ENCODE measurements at regions not wholly inside any gene's neighbourhood (a gene's known extent, or its start where the extent isn't known, plus 50 kb on each side); places are given as distances from the start of the nearest gene placed in this dataset.

GRCh38 chr22:27314276-27314807, 487.2 kb downstream of the MN1 start:
- H3K27ac Mint-ChIP-seq = no peak overlapping the region
- no peak for TF ChIP-seq EZH2 (IDR thresholded peaks at IDR 0.05; ENCODE audit: borderline replicate concordance, insufficient read depth, low read depth, low read length, poor library complexity, severe bottlenecking)
- TF ChIP-seq CTCF (IDR thresholded peaks at IDR 0.05) = no peak
- Histone ChIP-seq H3K9ac (ENCODE audit: low read length) (no peak overlapping the region), H3K36me3 (replicated peaks in 1 of 2; ENCODE audit: control extremely low read depth in 1 of 2, control insufficient read depth in 1 of 2, extremely low read depth in 1 of 2, insufficient read depth in 2 of 2, low read length in 1 of 2) (no peaks in the 10 kb centered on the region), H3K27me3 (replicated peaks in 1 of 4; ENCODE audit: control extremely low read depth in 1 of 4, control insufficient read depth in 3 of 4, insufficient read depth in 4 of 4, low read length in 3 of 4) (no peaks in the 10 kb centered on the region), H3K4me2 (replicated peaks; ENCODE audit: low read depth, low read length, poor library complexity, severe bottlenecking) (no peak overlapping the region), H3K27ac (ENCODE audit: low read length in 2 of 2) (no peak overlapping the region), H3K4me3 (ENCODE audit: control extremely low read depth in 1 of 5, extremely low read depth in 1 of 5, insufficient read depth in 1 of 5, low read depth in 2 of 5, low read length in 4 of 5) (no peak overlapping the region), H4K20me1 (ENCODE audit: control insufficient read depth, insufficient read depth, low read length, poor library complexity, severe bottlenecking) (no peaks in the 10 kb centered on the region), H2AFZ (ENCODE audit: insufficient read depth, low read depth, low read length, poor library complexity, severe bottlenecking) (no peak overlapping the region), H3K4me1 (ENCODE audit: control insufficient read depth in 2 of 2, insufficient read depth in 2 of 2, low read length in 2 of 2) (no peaks in the 10 kb centered on the region), H3K79me2 (ENCODE audit: control insufficient read depth, insufficient read depth, low read length) (no peaks in the 10 kb centered on the region), H3K9me3 (ENCODE audit: control extremely low read depth in 1 of 3, control insufficient read depth in 2 of 3, insufficient read depth in 1 of 3, low read length in 2 of 3) (peaks cover 0 to 6% (median under 1%) of the 10 kb centered on the region in 3 donors)
- ChIA-PET POLR2A (no interaction called here), CTCF (no interaction called here)
- WGBS (ENCODE audit: insufficient coverage) = 87% methylated on average over 6 of the region's 9 CpGs
- H3K4me3 Mint-ChIP-seq = no peak overlapping the region
- intact Hi-C loops (cut with micrococcal nuclease) = no loop called here
- DNase-seq = no peak
- no peaks in the 10 kb centered on the region for H3K4me1 Mint-ChIP-seq
- H3K9me3 Mint-ChIP-seq (ENCODE audit: insufficient read depth) = peaks cover 5% of the 10 kb centered on the region
- no peak for ATAC-seq (ENCODE audit: low read depth)
- peaks cover 21% of the 10 kb centered on the region for H3K27me3 Mint-ChIP-seq

GRCh38 chr22:27315833-27316232, 485.7 kb downstream of the MN1 start:
- CTCF ChIA-PET = no interaction called here
- Histone ChIP-seq H3K9me3 (ENCODE audit: control extremely low read depth in 1 of 3, control insufficient read depth in 2 of 3, insufficient read depth in 1 of 3, low read length in 2 of 3) (peaks cover 0 to 6% (median 4%) of the 10 kb centered on the region in 3 donors), H3K27me3 (replicated peaks in 1 of 4; ENCODE audit: control extremely low read depth in 1 of 4, control insufficient read depth in 3 of 4, insufficient read depth in 4 of 4, low read length in 3 of 4) (no peaks in the 10 kb centered on the region), H3K4me2 (replicated peaks; ENCODE audit: low read depth, low read length, poor library complexity, severe bottlenecking) (no peak overlapping the region), H3K4me1 (ENCODE audit: control insufficient read depth in 2 of 2, insufficient read depth in 2 of 2, low read length in 2 of 2) (no peaks in the 10 kb centered on the region), H3K36me3 (replicated peaks in 1 of 2; ENCODE audit: control extremely low read depth in 1 of 2, control insufficient read depth in 1 of 2, extremely low read depth in 1 of 2, insufficient read depth in 2 of 2, low read length in 1 of 2) (no peaks in the 10 kb centered on the region), H3K27ac (ENCODE audit: low read length in 2 of 2) (no peak overlapping the region), H3K4me3 (ENCODE audit: control extremely low read depth in 1 of 5, extremely low read depth in 1 of 5, insufficient read depth in 1 of 5, low read depth in 2 of 5, low read length in 4 of 5) (no peak overlapping the region), H2AFZ (ENCODE audit: insufficient read depth, low read depth, low read length, poor library complexity, severe bottlenecking) (no peak overlapping the region), H3K79me2 (ENCODE audit: control insufficient read depth, insufficient read depth, low read length) (no peaks in the 10 kb centered on the region), H4K20me1 (ENCODE audit: control insufficient read depth, insufficient read depth, low read length, poor library complexity, severe bottlenecking) (no peaks in the 10 kb centered on the region), H3K9ac (ENCODE audit: low read length) (no peak overlapping the region)
- WGBS (ENCODE audit: insufficient coverage) = 83% methylated on average over 3 of the region's 4 CpGs
- H3K4me3 Mint-ChIP-seq = no peak overlapping the region
- no peaks in the 10 kb centered on the region for H3K4me1 Mint-ChIP-seq
- intact Hi-C loops (cut with micrococcal nuclease) = no loop called here
- peaks cover 27% of the 10 kb centered on the region for H3K27me3 Mint-ChIP-seq
- H3K27ac Mint-ChIP-seq = no peak overlapping the region
- ATAC-seq (ENCODE audit: low read depth) (no peak), DNase-seq (no peak)
- POLR2A ChIA-PET = no interaction called here
- TF ChIP-seq EZH2 (IDR thresholded peaks at IDR 0.05; ENCODE audit: borderline replicate concordance, insufficient read depth, low read depth, low read length, poor library complexity, severe bottlenecking) (no peak), CTCF (IDR thresholded peaks at IDR 0.05) (no peak)
- H3K9me3 Mint-ChIP-seq (ENCODE audit: insufficient read depth) = peaks cover 9% of the 10 kb centered on the region
